ENCODE measurements at regions not wholly inside any gene's neighbourhood (a gene's known extent, or its start where the extent isn't known, plus 50 kb on each side); places are given as distances from the start of the nearest gene placed in this dataset.

DNA sequence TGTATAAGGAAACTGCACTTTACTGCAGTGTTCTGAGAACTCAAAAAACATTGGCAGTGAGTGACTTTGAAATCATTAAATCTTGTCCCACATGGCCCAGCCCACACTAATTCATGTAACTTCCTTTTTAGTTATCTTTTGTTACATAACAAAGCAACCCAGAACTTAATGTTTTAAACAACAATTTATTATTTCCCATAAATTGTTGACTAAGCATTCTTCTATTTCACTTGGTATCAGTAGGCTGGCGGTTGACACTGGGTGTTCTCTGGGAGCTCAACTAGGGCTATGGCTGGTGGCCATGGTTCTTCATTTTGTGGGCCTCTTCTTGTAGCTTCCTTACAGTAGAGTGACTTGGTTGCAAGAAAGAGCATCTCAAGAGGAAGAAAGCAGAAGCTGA is 278.4 kb downstream of the RASEF start (continued):
- TF ChIP-seq, protein P1, sequence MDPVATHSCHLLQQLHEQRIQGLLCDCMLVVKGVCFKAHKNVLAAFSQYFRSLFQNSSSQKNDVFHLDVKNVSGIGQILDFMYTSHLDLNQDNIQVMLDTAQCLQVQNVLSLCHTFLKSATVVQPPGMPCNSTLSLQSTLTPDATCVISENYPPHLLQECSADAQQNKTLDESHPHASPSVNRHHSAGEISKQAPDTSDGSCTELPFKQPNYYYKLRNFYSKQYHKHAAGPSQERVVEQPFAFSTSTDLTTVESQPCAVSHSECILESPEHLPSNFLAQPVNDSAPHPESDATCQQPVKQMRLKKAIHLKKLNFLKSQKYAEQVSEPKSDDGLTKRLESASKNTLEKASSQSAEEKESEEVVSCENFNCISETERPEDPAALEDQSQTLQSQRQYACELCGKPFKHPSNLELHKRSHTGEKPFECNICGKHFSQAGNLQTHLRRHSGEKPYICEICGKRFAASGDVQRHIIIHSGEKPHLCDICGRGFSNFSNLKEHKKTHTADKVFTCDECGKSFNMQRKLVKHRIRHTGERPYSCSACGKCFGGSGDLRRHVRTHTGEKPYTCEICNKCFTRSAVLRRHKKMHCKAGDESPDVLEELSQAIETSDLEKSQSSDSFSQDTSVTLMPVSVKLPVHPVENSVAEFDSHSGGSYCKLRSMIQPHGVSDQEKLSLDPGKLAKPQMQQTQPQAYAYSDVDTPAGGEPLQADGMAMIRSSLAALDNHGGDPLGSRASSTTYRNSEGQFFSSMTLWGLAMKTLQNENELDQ (tag by site-specific recombination; IDR thresholded peaks at IDR 0.05; ENCODE audit: low read depth) = no peak
- TF ChIP-seq ZNF2 (tag by site-specific recombination; IDR thresholded peaks at IDR 0.05) (no peak), ZNF777 (tag by site-specific recombination; IDR thresholded peaks at IDR 0.05; ENCODE audit: borderline replicate concordance) (no peak)

DNA sequence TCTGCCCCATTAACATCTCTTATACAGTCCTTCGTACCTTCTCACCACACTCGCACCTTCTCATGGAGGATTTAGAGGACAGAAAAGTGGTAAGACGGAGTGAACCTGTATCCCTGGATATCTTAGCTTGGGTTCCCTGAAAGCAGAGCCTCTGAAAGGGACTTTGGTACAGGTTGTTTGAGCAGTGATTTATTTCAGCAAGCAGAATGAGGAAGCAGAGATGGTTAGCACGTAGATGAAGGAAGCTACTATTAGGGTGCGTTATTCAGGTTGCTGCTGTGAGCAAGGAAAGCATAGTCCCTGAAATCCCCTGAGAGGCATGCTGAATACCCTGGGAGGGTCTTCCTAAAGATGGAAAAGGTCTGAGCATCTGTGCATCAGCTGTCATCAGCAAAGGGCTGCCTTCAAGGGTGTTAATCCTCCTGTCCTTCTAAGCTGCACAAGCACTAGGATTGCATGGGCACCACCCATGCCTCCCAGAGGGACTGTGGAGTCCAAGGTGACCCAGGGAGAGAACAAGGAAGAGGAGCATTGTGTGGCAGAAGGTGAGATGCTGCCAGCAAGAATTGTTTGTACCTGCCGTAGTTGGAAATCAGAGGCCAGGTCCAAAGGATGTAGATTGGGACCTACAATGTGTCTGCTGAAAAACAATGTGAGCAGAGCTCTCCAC is 273.7 kb downstream of the RASEF start:
- ChIA-PET POLR2A (no interaction called here), CTCF (no interaction called here)
- no peaks in the 10 kb centered on the region for H3K9me3 ChIP-seq (ENCODE audit: control insufficient read depth, insufficient read depth, low read depth, low read length)
- no peak for TF ChIP-seq KLF10 (tag by site-specific recombination; IDR thresholded peaks at IDR 0.05)
- no peak for TF ChIP-seq ZNF621 (tag by site-specific recombination; IDR thresholded peaks at IDR 0.05)
- no peak for TF ChIP-seq ZNF529 (tag by site-specific recombination; IDR thresholded peaks at IDR 0.05; ENCODE audit: insufficient replicate concordance)
- no peak for TF ChIP-seq ZBTB48 (tag by site-specific recombination; IDR thresholded peaks at IDR 0.05)
- TF ChIP-seq ZNF37A (tag by site-specific recombination; IDR thresholded peaks at IDR 0.05) = no peak
- TF ChIP-seq MYNN (tag by site-specific recombination; IDR thresholded peaks at IDR 0.05; ENCODE audit: borderline replicate concordance) = no peak
- TF ChIP-seq HOXA7 (CRISPR knock-in tag; IDR thresholded peaks at IDR 0.05; ENCODE audit: borderline replicate concordance) = no peak
- TF ChIP-seq TRIM28 (IDR thresholded peaks at IDR 0.05; ENCODE audit: borderline replicate concordance, low read length) = no peak
- no peak for TF ChIP-seq WT1 (tag by site-specific recombination; IDR thresholded peaks at IDR 0.05)
- no peak for TF ChIP-seq ZNF660 (tag by site-specific recombination; IDR thresholded peaks at IDR 0.05)
- TF ChIP-seq ZNF843 (tag by site-specific recombination; IDR thresholded peaks at IDR 0.05) = no peak
- no peak for TF ChIP-seq ZNF768 (tag by site-specific recombination; IDR thresholded peaks at IDR 0.05)
- TF ChIP-seq GLIS2 (tag by site-specific recombination; IDR thresholded peaks at IDR 0.05) = no peak
- no peak for TF ChIP-seq ZBTB1 (tag by site-specific recombination; IDR thresholded peaks at IDR 0.05)
- H3K36me3 ChIP-seq (ENCODE audit: control insufficient read depth in 2 of 2, insufficient read depth in 1 of 2, low read length in 2 of 2) = no peaks in the 10 kb centered on the region
- H3K4me1 ChIP-seq (ENCODE audit: control insufficient read depth, insufficient read depth, low read length) = no peaks in the 10 kb centered on the region
- no peak overlapping the region for H3K27ac ChIP-seq (ENCODE audit: extremely low read depth, low read depth, low read length)
- no peak overlapping the region for H3K4me3 ChIP-seq (ENCODE audit: low read depth, low read length)

DNA sequence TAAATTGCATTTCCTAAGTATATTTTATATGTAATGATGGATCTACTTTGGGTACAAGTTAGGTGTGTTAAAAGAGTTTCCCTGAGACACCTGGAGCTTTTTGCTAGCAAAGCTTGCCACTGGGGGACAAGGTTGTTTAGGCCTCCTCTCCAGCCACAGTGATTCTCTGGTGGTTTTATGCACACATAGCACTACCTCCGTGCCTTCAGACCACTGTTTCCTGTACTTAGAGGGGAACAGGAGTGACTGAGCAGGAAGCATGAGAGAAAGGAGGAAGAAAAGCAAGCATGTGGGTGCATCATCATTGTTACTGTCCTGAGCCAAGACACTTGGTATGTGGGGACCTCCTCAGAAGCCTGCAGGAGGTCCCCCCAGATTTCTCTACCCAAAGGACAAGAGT is 272.1 kb downstream of the RASEF start:
- ChIA-PET CTCF (no interaction called here), POLR2A (no interaction called here)
- Histone ChIP-seq H3K4me1 (ENCODE audit: control insufficient read depth, insufficient read depth, low read length) (no peaks in the 10 kb centered on the region), H3K36me3 (ENCODE audit: control insufficient read depth in 2 of 2, insufficient read depth in 1 of 2, low read length in 2 of 2) (no peaks in the 10 kb centered on the region), H3K9me3 (ENCODE audit: control insufficient read depth, insufficient read depth, low read depth, low read length) (no peaks in the 10 kb centered on the region), H3K27ac (ENCODE audit: extremely low read depth, low read depth, low read length) (no peak overlapping the region), H3K4me3 (ENCODE audit: low read depth, low read length) (no peak overlapping the region)
- no peak for TF ChIP-seq ZNF146 (tag by site-specific recombination; IDR thresholded peaks at IDR 0.05)
- no peak for TF ChIP-seq HOXA7 (CRISPR knock-in tag; IDR thresholded peaks at IDR 0.05; ENCODE audit: borderline replicate concordance)
- TF ChIP-seq, protein P2, sequence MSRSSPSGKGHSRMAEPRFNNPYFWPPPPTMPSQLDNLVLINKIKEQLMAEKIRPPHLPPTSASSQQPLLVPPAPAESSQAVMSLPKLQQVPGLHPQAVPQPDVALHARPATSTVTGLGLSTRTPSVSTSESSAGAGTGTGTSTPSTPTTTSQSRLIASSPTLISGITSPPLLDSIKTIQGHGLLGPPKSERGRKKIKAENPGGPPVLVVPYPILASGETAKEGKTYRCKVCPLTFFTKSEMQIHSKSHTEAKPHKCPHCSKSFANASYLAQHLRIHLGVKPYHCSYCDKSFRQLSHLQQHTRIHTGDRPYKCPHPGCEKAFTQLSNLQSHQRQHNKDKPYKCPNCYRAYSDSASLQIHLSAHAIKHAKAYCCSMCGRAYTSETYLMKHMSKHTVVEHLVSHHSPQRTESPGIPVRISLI (tag by site-specific recombination; IDR thresholded peaks at IDR 0.05) = no peak
- TF ChIP-seq, protein P3, sequence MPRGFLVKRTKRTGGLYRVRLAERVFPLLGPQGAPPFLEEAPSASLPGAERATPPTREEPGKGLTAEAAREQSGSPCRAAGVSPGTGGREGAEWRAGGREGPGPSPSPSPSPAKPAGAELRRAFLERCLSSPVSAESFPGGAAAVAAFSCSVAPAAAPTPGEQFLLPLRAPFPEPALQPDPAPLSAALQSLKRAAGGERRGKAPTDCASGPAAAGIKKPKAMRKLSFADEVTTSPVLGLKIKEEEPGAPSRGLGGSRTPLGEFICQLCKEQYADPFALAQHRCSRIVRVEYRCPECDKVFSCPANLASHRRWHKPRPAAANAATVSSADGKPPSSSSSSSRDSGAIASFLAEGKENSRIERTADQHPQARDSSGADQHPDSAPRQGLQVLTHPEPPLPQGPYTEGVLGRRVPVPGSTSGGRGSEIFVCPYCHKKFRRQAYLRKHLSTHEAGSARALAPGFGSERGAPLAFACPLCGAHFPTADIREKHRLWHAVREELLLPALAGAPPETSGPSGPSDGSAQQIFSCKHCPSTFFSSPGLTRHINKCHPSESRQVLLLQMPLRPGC (tag by site-specific recombination; IDR thresholded peaks at IDR 0.05) = no peak
- TF ChIP-seq RBAK (tag by site-specific recombination; IDR thresholded peaks at IDR 0.05) = no peak
- TF ChIP-seq ZBTB21 (tag by site-specific recombination; IDR thresholded peaks at IDR 0.05) = no peak
- no peak for TF ChIP-seq ZNF214 (tag by site-specific recombination; IDR thresholded peaks at IDR 0.05; ENCODE audit: borderline replicate concordance)
- TF ChIP-seq, protein P4, sequence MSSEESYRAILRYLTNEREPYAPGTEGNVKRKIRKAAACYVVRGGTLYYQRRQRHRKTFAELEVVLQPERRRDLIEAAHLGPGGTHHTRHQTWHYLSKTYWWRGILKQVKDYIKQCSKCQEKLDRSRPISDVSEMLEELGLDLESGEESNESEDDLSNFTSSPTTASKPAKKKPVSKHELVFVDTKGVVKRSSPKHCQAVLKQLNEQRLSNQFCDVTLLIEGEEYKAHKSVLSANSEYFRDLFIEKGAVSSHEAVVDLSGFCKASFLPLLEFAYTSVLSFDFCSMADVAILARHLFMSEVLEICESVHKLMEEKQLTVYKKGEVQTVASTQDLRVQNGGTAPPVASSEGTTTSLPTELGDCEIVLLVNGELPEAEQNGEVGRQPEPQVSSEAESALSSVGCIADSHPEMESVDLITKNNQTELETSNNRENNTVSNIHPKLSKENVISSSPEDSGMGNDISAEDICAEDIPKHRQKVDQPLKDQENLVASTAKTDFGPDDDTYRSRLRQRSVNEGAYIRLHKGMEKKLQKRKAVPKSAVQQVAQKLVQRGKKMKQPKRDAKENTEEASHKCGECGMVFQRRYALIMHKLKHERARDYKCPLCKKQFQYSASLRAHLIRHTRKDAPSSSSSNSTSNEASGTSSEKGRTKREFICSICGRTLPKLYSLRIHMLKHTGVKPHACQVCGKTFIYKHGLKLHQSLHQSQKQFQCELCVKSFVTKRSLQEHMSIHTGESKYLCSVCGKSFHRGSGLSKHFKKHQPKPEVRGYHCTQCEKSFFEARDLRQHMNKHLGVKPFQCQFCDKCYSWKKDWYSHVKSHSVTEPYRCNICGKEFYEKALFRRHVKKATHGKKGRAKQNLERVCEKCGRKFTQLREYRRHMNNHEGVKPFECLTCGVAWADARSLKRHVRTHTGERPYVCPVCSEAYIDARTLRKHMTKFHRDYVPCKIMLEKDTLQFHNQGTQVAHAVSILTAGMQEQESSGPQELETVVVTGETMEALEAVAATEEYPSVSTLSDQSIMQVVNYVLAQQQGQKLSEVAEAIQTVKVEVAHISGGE (tag by site-specific recombination; conservative IDR thresholded peaks at IDR 0.05; ENCODE audit: low read depth) = no peak
- no peak for TF ChIP-seq ZFP69B (tag by site-specific recombination; IDR thresholded peaks at IDR 0.05)
